Lower leg skin (tissue), 4 donors: ENCODE measurements at regions not wholly inside any gene's neighbourhood (a gene's known extent, or its start where the extent isn't known, plus 50 kb on each side); places are given as distances from the start of the nearest gene placed in this dataset.
"Not testable (repeated sequence)": the region's sequence is repeated elsewhere in the genome, so short reads cannot be mapped to it uniquely, and the experiment has no call there.

Source experiments
- DNase-seq, 2 donors: peaks; one replicate each; pipeline ENCODE4 v3.0.0-alpha.2; 2019; ENCODE audit warnings: low spot score in 2 of 2
- H3K4me3 ChIP-seq: fragments of 200-600 bp; sonication (generic); 2 replicates; pipeline ENCODE4 v1.5.1; 2017; ENCODE audit warnings: mild to moderate bottlenecking, low read depth; ENCODE audit not compliant: poor library complexity, severe bottlenecking
- CTCF ChIP-seq, 3 donors: fragments of 450-650 bp; IDR thresholded peaks; one replicate each; pipeline ENCODE4 v1.5.1; 2016; ENCODE audit warnings: antibody characterized with exemption in 3 of 3, mild to moderate bottlenecking in 3 of 3, moderate library complexity in 2 of 3
- POLR2A ChIP-seq, 2 donors: fragments of 450-650 bp; IDR thresholded peaks; one replicate each; pipeline ENCODE4 v1.6.1; 2016 to 2017; ENCODE audit warnings: antibody characterized with exemption in 2 of 2, mild to moderate bottlenecking in 1 of 2, moderate library complexity in 1 of 2
- WGBS, 2 donors: methylation state at CpG; one replicate each; pipeline ENCODE4 v1.1.5; 2018; 5-methylcytosine and 5-hydroxymethylcytosine counted together
- intact Hi-C: fragments of 100-400 bp; cut with DNase I; formaldehyde crosslinking; loops from one replicate; pipeline ENCODE4 v1.15.0; 2023; ENCODE audit warnings: low total_unique reads

GRCh38 chr2:61732787-61733186, 121.1 kb downstream of the FAM161A start:
- DNase-seq = no peak
- intact Hi-C loops = no loop called here
- H3K4me3 ChIP-seq = no peak overlapping the region
- no peak for TF ChIP-seq POLR2A (IDR thresholded peaks at IDR 0.05)
- no peak for TF ChIP-seq CTCF (IDR thresholded peaks at IDR 0.05)

GRCh38 chr2:61727746-61728145, 126.1 kb downstream of the FAM161A start:
- H3K4me3 ChIP-seq = no peak overlapping the region
- intact Hi-C loops = no loop called here
- 31 to 63% methylated on average over 1 of the region's 1 CpG for WGBS, 2 donors
- TF ChIP-seq CTCF (IDR thresholded peaks at IDR 0.05) = no peak
- no peak for TF ChIP-seq POLR2A (IDR thresholded peaks at IDR 0.05)
- DNase-seq = no peak

- WGBS, 2 donors = 85 to 96% methylated on average over 1 of the region's 1 CpG
- no peak for DNase-seq
- no peak overlapping the region for H3K4me3 ChIP-seq
- TF ChIP-seq POLR2A (IDR thresholded peaks at IDR 0.05) (no peak), CTCF (IDR thresholded peaks at IDR 0.05) (no peak)
- intact Hi-C loops = no loop called here
Measured at GRCh38 chr2:61726456-61727209, 127.2 kb downstream of the FAM161A start.

- 91 to 93% methylated on average over 13 of the region's 13 CpGs for WGBS, 2 donors
- not testable (repeated sequence) for DNase-seq
Measured at GRCh38 chr2:61723364-61723763, 130.5 kb downstream of the FAM161A start.

GRCh38 chr2:61722800-61723199, 131.1 kb downstream of the FAM161A start:
- H3K4me3 ChIP-seq = no peak overlapping the region
- 90 to 91% methylated on average over 8 of the region's 8 CpGs for WGBS, 2 donors
- TF ChIP-seq CTCF (IDR thresholded peaks at IDR 0.05) (no peak), POLR2A (IDR thresholded peaks at IDR 0.05) (no peak)
- intact Hi-C loops = no loop called here
- DNase-seq = no peak

More at GRCh38 chr2:61723364-61723763, 130.5 kb downstream of the FAM161A start:
- intact Hi-C loops, H3K4me3 ChIP-seq: not testable (repeated sequence)

- intact Hi-C loops = no loop called here
- DNase-seq = no peak
- TF ChIP-seq POLR2A (IDR thresholded peaks at IDR 0.05) (no peak), CTCF (IDR thresholded peaks at IDR 0.05) (no peak)
Measured at GRCh38 chr2:61722318-61722717, 131.5 kb downstream of the FAM161A start.

More at GRCh38 chr2:61722318-61722717, 131.5 kb downstream of the FAM161A start:
- no peak overlapping the region for H3K4me3 ChIP-seq
- WGBS, 2 donors = 76 to 89% methylated on average over 1 of the region's 1 CpG
